GM18519 (cell line): ENCODE measurements at regions not wholly inside any gene's neighbourhood (a gene's known extent, or its start where the extent isn't known, plus 50 kb on each side); places are given as distances from the start of the nearest gene placed in this dataset.

Experiments used
- ATAC-seq: cut with Tn5 transposase; IDR thresholded peaks from one replicate; pipeline ENCODE4 v1.9.1; 2021; ENCODE audit warnings: mild to moderate bottlenecking, moderate library complexity; ENCODE audit not compliant: unreplicated experiment, low FRiP score

- no peak for ATAC-seq
Measured at GRCh38 chr9:82598241-82599039, 464.5 kb downstream of the RASEF start.

DNA sequence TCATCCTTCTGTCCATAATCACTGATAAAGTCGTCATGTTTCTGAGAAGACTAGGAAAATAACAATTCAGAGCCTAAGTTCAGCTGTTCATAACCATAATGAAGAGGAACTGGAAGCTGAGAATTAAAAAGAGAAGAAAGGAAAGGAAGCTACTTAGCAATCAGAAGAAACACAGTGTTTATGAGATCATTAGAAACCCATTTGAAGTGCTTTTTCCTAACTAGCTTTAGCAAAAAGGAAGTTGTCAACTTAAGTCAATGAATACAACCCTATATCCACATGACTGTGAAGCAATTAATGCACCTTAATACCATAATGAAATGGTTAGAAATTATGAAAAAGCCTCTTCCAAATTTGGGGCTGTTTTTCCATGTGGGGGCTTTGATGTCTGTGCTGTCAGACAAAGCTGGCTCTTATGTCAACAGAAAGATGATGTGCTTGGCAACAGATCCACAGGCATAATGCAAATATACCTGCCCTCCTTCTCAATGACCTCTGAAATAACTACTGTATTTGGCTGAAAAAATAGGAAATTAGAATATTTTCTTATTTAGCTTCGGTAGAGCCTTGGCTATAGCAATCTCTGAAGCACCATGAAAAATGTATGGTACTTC is 463.5 kb downstream of the RASEF start:
- ATAC-seq = no peak

- no peak for ATAC-seq
Measured at GRCh38 chr9:82600536-82601292, 462.2 kb downstream of the RASEF start.

DNA sequence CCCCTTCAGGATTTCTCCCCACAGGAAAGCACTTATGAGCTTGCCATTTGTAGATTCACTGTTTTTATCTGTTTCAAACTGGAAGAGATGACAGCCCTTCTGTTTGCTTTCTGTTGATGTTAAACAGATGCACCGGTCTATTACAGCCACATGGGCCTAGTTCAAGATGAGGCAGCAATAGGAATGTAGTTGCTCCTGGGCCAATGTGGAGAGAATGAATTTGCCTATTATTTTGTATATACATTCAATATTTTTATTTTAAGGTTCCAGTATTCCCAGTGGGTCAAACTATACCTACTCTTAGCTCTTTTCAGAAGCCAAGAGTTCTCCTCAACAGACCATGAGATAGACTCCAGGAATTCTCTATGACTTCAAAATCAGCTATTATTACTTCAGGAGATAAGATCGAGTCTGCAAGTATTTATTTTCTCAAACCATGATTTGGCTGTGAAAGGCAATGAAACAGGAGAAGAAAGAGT is 461.6 kb downstream of the RASEF start:
- ATAC-seq = no peak

DNA sequence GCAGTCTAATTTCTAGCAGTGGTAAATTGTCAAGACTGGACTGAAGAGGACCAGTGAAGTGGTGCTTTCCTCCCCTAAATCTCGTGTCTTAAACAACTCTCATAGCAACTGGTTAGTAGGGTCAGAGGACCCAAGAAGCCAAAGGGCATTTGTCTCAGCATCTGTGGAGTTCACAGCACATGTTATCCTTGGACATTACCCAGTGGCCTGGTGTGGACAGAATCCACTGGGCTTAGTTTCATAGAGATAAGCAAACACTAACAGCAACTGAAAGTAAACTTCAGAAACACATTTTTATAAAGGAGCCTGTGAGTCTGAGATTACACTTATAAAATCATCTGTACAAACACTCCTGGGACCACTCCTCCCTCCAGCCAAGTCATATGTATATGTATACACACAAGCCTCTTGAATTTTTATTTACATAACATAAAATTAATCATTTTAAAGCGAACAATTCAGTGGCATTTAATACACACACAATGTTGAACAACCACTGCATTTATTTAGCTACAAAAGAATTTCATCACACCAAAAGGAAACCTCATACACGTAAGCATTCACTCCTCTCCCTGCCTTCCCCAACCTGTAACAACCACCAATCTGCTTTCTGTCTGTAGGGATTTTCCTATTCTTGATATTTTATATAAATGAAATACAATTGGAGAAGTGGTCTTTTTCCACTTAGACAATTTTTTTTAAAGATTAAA is 457.8 kb downstream of the RASEF start:
- ATAC-seq = no peak

GRCh38 chr9:82605657-82606031 is 457.3 kb downstream of the RASEF start:
- ATAC-seq = no peak

DNA sequence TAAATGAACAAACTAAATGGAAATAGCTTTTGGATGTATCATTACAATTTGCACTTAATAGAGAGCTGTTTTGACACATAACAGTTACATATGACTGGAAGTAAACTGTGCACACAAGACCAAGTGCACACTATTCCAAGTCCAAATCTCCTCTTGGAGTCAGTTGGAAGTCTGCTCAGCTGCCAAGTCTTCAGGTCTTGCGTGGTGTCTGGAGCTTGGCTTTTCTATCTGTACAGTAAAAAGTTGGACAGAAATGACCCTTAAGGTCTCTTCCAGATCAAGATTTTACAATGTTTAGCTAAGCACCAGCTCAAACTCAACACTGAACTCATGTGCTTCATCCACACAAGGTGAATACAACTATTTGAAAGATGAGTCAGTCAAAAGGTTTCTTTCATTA is 456.9 kb downstream of the RASEF start:
- ATAC-seq = no peak

- ATAC-seq = no peak
Measured at GRCh38 chr9:82606492-82607382, 456.2 kb downstream of the RASEF start.

GRCh38 chr9:82608487-82608886 is 454.5 kb downstream of the RASEF start:
- no peak for ATAC-seq

- no peak for ATAC-seq
Measured at GRCh38 chr9:82612942-82613341, 450.0 kb downstream of the RASEF start.

- ATAC-seq = no peak
Measured at GRCh38 chr9:82613498-82613897, 449.4 kb downstream of the RASEF start.

GRCh38 chr9:82616545-82616944 is 446.4 kb downstream of the RASEF start:
- ATAC-seq = no peak

GRCh38 chr9:82621447-82621846 is 441.5 kb downstream of the RASEF start:
- no peak for ATAC-seq

DNA sequence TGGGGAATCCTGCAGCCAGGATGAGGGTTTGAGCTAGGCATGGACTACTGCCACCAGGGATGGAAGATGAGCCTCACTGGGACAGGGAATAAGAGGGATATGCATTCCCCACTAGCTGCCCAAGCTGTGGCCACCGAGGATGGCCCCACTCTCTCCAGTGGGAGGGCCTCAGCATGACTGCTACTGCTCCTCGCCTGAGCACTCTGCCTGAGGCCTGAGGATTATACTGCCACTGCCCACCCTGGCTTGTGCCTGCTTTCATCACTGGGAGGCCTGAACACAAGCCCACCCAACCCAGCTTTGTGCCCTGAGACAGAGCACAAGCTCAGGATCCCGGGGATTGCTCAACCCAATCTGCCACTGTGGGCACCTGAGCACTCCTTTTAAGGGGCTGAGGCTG is 425.6 kb downstream of the RASEF start:
- no peak for ATAC-seq

GRCh38 chr9:82645600-82645999 is 417.3 kb downstream of the RASEF start:
- no peak for ATAC-seq

GRCh38 chr9:82650368-82650767 is 412.6 kb downstream of the RASEF start:
- no peak for ATAC-seq

DNA sequence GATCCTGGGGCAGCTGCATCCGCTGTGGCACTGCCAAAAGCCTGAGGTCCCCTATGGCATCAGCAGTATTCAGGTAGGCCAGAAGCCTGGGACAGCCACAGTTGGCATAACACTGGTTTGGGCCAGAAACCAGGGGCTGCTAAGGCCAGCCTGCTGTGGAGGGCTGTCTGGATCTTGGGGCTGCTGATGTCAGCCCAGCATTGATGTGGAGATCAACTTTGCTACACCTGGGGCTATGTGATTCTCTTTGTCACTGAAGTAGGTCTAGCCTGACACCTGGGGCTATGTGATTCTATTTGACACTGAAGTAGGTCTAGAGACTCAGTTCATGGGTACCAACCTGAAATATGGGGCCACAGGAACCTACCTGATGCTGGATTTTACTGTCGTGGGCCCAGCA is 411.5 kb downstream of the RASEF start:
- ATAC-seq = no peak

DNA sequence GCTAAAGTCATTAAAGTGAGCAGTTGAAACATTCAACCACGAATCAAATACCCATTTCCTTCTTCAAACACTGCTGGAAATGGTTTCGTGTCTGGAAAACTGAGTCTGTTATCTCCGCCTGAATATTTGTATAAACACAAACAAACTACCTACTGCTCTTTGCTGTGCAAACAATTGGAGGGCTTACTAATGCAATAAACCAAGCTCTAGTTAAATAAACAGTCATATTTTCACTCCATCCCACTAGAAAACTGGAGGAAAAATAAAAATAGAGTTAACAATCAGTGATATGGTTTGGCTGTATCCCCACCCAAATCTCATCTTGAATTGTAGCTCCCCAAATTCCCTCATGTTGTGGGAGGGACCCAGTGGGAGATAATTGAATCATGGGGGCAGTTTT is 397.6 kb downstream of the RASEF start:
- no peak for ATAC-seq

DNA sequence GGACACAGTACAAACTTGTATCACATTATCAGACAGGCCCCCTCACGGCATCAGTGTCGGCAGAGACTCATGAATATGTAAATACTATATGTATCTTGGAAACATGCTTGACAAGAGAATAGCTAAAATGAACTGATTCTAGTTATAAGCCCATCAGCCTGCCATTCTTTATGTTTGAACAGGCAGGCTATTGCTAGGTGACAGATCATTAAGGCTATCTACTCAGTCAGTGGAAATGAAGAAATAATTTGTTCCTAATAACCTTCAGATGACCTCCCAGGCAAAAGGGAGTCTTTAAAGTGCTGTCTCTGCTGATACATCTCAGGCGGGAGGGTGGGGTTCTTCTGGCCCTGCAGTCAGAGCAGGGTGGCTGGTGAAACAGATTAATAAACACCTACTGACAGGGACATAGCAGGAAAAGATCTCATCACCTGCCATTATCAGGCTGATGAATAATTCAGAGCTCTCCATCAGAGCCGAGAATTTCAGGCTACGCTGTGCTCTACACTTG is 394.2 kb downstream of the RASEF start:
- ATAC-seq = no peak

- ATAC-seq = no peak
Measured at GRCh38 chr9:82670000-82670399, 392.9 kb downstream of the RASEF start.
